Neuron (in vitro differentiated cells): ENCODE measurements at regions not wholly inside any gene's neighbourhood (a gene's known extent, or its start where the extent isn't known, plus 50 kb on each side); places are given as distances from the start of the nearest gene placed in this dataset.

Experiments used
- H2AFZ ChIP-seq: one replicate; pipeline ENCODE4 v1.6.1; 2013; ENCODE audit warnings: low read depth, mild to moderate bottlenecking, inconsistent platforms, low read length, moderate library complexity
- H3K27me3 ChIP-seq: one replicate; pipeline ENCODE4 v1.6.1; 2013; ENCODE audit warnings: low read length; ENCODE audit not compliant: insufficient read depth
- H3K36me3 ChIP-seq: one replicate; pipeline ENCODE4 v1.6.1; 2013; ENCODE audit warnings: low read length; ENCODE audit not compliant: insufficient read depth
- H3K4me1 ChIP-seq: one replicate; pipeline ENCODE4 v1.6.1; 2013; ENCODE audit warnings: low read length; ENCODE audit not compliant: insufficient read depth
- H3K4me3 ChIP-seq: 2 replicates; pipeline ENCODE4 v1.5.1; 2013; ENCODE audit warnings: mild to moderate bottlenecking, low read length, moderate library complexity
- H3K9me3 ChIP-seq: one replicate; pipeline ENCODE4 v1.6.1; 2013; ENCODE audit warnings: low read length

DNA sequence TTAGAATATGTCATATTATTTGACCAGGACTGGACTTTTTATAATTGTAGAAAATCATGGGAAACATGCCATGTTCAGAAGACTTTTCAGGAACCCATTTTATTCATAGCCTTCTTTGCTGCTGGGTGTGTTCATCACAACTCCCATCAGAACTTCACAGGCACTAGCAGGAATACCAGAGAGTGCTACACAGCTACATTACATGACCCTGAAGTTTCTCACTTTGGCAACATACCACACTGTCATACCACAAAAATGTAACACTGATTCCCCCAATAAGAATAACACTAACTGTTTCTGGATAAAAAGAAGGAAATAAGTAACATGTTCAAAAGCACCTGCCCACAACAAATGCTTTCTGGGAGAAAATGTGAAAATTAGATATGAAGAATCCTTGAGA lies 405.4 kb downstream of the CDH2 start:
- no peaks in the 10 kb centered on the region for H3K4me1 ChIP-seq
- no peaks in the 10 kb centered on the region for H3K9me3 ChIP-seq
- H3K27me3 ChIP-seq: no peaks in the 10 kb centered on the region
- H2AFZ ChIP-seq: no peak overlapping the region
- H3K4me3 ChIP-seq: no peak overlapping the region
- H3K36me3 ChIP-seq: no peaks in the 10 kb centered on the region

DNA sequence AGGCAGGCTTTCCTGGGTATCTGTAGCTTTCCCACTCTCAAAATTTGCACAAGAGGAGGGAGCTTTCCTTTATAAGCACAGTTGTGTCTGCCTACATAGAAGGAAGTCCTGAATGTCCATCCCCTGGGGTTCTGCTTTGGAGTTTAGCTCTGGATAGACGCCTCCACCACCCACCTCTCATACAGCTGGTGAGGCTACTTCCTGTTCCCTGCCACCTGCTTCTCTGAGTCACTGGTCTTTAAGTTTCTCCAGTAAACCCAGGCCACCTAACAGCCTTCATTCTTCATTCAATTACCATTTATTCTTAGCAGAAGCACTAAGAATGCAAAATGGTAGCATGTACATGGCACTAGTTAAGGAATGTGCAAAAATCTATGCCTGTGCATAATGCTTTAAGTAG lies 407.8 kb downstream of the CDH2 start:
- Histone ChIP-seq H3K36me3 (no peaks in the 10 kb centered on the region), H2AFZ (no peak overlapping the region), H3K27me3 (no peaks in the 10 kb centered on the region), H3K4me3 (no peak overlapping the region), H3K4me1 (no peaks in the 10 kb centered on the region), H3K9me3 (no peaks in the 10 kb centered on the region)

DNA sequence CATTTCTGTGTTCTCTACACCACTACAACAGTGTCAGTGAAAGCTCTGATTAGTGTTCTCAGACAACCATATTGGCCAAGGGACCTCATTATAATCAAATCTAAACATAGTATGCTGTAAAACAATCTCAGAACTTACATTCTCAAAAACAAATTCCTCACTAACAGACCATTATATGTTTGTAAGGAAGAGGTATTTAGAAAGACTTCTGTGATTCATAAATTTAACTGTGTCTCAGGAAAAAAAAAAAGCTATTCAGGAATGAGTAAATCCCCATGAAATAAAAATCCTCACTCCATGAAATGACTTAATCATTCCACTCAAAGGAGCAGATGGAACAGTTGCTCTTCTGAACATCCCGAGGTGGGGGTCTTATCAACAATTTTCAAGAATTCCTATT lies 413.0 kb downstream of the CDH2 start:
- no peaks in the 10 kb centered on the region for H3K36me3 ChIP-seq
- H3K27me3 ChIP-seq: no peaks in the 10 kb centered on the region
- H3K9me3 ChIP-seq: no peaks in the 10 kb centered on the region
- H2AFZ ChIP-seq: no peak overlapping the region
- H3K4me1 ChIP-seq: no peaks in the 10 kb centered on the region
- H3K4me3 ChIP-seq: no peak overlapping the region

DNA sequence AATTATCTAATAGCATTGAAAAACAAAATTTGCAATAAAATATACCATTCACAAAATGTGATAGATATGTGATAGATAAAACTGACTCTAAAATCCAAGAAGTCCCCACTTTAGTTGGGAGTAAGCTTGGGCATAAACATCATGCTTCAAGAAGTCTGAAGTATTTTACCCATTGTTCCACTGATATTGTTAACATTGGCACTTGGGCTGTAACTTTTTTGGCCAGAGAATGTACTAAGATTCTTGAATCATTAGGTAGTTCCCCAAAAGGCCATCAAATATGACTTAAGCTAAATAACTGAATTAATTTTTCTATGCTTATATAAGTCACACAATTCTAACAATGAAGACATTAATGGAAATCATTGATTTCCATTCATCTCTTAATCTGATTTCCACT lies 413.6 kb downstream of the CDH2 start:
- H2AFZ ChIP-seq: no peak overlapping the region
- H3K9me3 ChIP-seq: no peaks in the 10 kb centered on the region
- no peak overlapping the region for H3K4me3 ChIP-seq
- H3K27me3 ChIP-seq: no peaks in the 10 kb centered on the region
- no peaks in the 10 kb centered on the region for H3K36me3 ChIP-seq
- no peaks in the 10 kb centered on the region for H3K4me1 ChIP-seq

DNA sequence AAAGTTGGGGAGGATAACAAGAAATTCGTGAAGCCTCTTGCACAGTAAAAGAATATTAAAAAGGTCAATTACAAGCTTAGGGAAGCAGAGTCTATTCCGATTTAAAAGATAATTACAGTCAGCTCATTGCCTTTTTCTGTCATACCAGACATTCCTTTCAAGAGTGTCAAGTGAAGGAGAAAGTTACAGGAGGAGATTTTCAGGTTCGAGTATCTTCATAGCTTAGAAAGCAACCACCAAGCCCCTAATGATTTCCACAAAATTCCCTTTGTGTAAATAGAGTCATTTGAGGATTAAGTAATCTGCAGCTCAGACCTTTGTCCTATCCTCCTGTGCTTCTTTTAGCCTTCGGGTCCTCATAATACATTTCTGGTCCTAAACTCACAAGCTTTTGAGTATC lies 414.9 kb downstream of the CDH2 start:
- Histone ChIP-seq H3K4me1 (no peaks in the 10 kb centered on the region), H3K9me3 (no peaks in the 10 kb centered on the region), H3K4me3 (no peak overlapping the region), H3K36me3 (no peaks in the 10 kb centered on the region), H3K27me3 (no peaks in the 10 kb centered on the region), H2AFZ (no peak overlapping the region)

DNA sequence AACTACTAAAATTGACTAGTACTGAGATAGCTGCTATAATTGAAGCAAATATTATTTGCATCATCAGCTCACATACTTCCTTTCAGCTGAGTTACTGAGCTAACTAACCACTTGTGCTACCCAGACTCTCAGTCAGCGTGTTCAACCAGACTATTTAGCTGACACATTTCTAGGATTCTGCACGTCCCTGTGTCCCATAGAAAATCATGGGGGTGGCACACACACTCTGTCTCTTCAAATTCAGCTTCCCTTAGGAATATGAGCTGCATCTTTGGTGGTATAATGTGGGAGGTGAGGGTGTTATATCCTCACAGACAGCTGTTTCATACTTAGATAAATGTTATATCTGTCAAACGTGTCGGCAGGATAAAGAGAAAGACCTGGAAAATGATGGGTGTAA lies 424.0 kb downstream of the CDH2 start:
- no peaks in the 10 kb centered on the region for H3K9me3 ChIP-seq
- no peaks in the 10 kb centered on the region for H3K36me3 ChIP-seq
- peaks cover 14% of the 10 kb centered on the region for H3K4me1 ChIP-seq
- H3K27me3 ChIP-seq: no peaks in the 10 kb centered on the region
- H2AFZ ChIP-seq: no peak overlapping the region
- no peak overlapping the region for H3K4me3 ChIP-seq

DNA sequence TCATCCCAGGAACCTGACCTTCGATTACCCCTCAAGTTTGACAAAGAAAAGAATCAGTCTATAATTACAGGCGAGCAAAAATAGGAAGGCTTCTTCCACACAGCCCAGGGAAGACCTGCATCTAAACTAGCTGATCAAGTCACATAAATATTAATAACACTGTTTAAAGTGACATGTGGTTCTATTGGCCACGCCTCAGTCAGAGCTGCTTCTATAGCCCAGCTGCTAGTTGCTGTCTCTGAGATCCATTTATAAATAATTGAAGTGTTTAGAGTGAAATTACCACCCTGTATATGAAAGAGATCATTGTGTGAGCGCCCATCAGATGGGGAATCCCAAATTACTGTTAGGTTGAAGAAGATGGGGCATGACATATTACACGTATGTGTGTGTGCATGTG lies 426.0 kb downstream of the CDH2 start:
- H2AFZ ChIP-seq: no peak overlapping the region
- H3K36me3 ChIP-seq: no peaks in the 10 kb centered on the region
- no peak overlapping the region for H3K4me3 ChIP-seq
- H3K4me1 ChIP-seq: peaks cover 14% of the 10 kb centered on the region
- H3K9me3 ChIP-seq: no peaks in the 10 kb centered on the region
- H3K27me3 ChIP-seq: no peaks in the 10 kb centered on the region

DNA sequence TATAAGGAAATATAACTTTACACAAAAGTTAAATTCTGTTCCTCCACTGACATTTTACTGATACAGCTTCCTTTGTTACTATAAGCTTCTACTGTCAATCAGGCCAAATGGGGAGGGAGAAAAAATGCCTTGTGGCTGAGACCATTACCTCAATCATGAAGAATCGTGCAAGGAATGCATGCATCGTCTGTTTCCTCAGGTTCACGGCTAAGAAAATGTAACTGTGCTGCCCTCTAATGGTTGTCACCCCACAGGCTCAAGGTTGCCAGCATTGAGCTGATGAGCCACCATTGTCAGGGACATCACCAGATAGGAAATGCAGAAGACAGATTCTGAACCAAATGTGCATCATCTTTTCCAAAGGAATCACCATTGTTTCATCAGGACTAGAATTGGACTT lies 426.9 kb downstream of the CDH2 start:
- no peak overlapping the region for H2AFZ ChIP-seq
- H3K36me3 ChIP-seq: no peaks in the 10 kb centered on the region
- H3K4me3 ChIP-seq: no peak overlapping the region
- no peaks in the 10 kb centered on the region for H3K27me3 ChIP-seq
- no peaks in the 10 kb centered on the region for H3K9me3 ChIP-seq
- peaks cover 14% of the 10 kb centered on the region for H3K4me1 ChIP-seq

DNA sequence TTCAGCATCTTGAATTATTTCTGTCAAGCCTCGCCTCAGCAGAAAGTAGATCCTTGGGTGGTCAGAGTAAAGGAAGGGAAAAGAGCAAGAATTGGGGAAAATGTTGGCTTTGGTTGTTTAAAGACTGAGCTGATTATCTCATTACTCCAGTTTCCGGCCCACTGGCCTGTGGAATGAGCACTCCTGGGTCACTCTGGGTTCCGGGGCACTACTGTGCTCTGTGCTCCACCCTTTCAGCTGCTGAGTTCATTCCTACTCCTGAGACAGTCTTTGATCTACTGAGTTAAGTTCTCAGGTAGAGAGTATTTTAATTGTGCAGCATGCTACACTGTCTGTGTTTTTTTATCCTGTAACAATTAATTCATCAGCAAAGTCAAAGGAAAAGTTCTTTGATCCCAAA lies 427.7 kb downstream of the CDH2 start:
- Histone ChIP-seq H3K36me3 (no peaks in the 10 kb centered on the region), H3K4me3 (no peak overlapping the region)

DNA sequence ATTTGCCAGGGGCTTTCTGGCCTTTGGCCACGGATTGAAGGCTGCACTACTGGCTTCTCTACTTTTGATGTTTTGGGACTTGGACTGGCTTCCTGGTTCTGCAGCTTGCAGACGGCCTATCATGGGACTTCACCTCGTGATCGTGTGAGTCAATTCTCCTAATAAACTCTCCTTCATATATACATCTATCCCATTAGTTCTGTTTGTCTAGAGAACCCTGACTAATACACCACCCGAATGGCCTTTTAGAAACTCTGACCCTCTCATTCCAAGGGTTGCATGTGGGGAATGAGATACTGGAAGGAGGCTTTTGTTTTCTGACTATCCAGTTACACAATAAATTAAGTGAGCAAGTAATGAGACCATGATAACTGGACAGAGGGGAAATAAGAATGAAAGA lies 430.7 kb downstream of the CDH2 start:
- Histone ChIP-seq H3K4me1 (peaks cover 14% of the 10 kb centered on the region), H2AFZ (no peak overlapping the region), H3K36me3 (no peaks in the 10 kb centered on the region), H3K4me3 (no peak overlapping the region), H3K9me3 (no peaks in the 10 kb centered on the region), H3K27me3 (no peaks in the 10 kb centered on the region)

More for the DNA sequence above, 427.7 kb downstream of the CDH2 start:
- Histone ChIP-seq H2AFZ (no peak overlapping the region), H3K4me1 (peaks cover 14% of the 10 kb centered on the region), H3K9me3 (no peaks in the 10 kb centered on the region), H3K27me3 (no peaks in the 10 kb centered on the region)

DNA sequence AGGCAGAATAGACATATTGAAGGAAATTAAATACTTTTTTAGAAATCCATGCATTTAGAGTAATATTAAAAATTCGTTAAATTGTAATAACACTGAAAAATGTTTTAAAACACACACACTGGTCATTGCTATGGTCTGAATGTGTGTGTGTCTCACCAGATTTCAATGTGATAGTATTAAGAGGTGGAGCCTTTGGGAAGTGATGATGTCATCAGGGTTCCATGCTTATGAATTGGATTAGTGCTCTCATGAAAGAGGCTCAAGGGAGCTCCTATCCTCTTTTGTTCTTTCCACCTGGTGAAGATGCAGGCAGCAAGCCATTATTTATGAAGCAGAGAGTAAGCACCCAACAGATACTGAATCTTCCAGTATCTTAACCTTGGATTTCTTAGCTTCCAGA lies 441.8 kb downstream of the CDH2 start:
- no peaks in the 10 kb centered on the region for H3K27me3 ChIP-seq
- no peak overlapping the region for H3K4me3 ChIP-seq
- no peak overlapping the region for H2AFZ ChIP-seq
- H3K4me1 ChIP-seq: no peaks in the 10 kb centered on the region
- no peaks in the 10 kb centered on the region for H3K36me3 ChIP-seq
- no peaks in the 10 kb centered on the region for H3K9me3 ChIP-seq

DNA sequence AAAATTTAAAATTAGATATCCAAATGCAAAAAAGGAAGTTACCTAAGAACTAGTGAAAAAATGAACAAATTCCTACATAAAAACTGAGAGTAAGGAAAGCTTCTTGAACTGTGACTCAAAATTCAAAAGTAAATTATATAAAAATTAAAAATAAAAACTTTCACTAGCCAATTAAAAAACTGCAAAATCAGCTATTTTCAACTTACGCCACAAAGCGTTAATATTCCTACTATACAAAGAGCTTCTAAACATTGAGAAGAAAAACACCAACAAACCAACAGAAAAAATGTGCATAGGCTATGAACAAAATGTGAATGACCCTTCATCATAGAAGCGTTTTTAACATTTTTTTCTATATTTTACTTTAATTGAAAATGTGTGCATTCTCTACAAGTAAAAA lies 445.7 kb downstream of the CDH2 start:
- Histone ChIP-seq H3K27me3 (no peaks in the 10 kb centered on the region), H3K36me3 (no peaks in the 10 kb centered on the region), H3K4me1 (no peaks in the 10 kb centered on the region), H3K9me3 (peaks cover 8% of the 10 kb centered on the region), H2AFZ (no peak overlapping the region), H3K4me3 (no peak overlapping the region)

DNA sequence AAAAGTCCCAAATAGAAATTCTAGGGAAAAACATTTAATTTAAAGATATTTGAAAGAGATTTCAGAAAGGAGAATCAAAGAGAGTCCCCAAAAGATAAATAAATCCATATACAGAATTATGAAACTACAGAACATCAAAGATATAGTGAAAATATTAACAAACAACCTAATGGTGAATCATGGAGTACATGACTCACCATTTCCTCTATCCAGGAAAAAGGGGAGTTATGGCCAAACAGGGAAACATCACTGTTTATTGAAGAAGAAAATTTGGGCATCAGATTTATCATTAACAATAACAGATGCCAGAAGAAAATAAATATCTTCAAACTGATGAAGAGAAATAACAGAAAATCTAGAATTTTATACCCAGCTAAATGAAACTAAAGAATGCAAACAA lies 448.3 kb downstream of the CDH2 start:
- Histone ChIP-seq H3K36me3 (no peaks in the 10 kb centered on the region), H2AFZ (no peak overlapping the region)

DNA sequence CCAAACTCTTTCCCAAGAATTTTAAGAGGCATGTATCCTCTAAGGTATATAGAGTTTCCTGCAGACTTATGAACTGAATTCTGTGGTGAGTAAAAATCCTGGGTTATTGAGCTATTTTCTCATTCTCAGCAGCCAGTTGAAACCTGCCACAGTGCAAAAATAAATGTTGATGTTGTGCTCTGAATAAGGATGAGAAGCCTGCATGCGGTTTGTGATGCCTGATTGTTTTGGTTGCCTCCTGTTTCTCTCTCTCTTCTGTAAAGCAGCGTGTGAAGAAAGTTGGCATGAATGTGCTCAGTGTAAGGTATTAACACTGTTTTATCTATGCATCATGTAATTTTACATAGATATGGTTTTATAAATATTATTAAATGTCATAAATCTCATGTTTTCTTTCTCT lies 452.6 kb downstream of the CDH2 start:
- H3K4me1 ChIP-seq: peaks cover 8% of the 10 kb centered on the region
- H3K27me3 ChIP-seq: no peaks in the 10 kb centered on the region
- no peak overlapping the region for H3K4me3 ChIP-seq
- H2AFZ ChIP-seq: no peak overlapping the region
- no peaks in the 10 kb centered on the region for H3K36me3 ChIP-seq
- H3K9me3 ChIP-seq: peaks cover 11% of the 10 kb centered on the region

More for the DNA sequence above, 448.3 kb downstream of the CDH2 start:
- peaks cover 8% of the 10 kb centered on the region for H3K4me1 ChIP-seq
- peaks cover 11% of the 10 kb centered on the region for H3K9me3 ChIP-seq
- no peaks in the 10 kb centered on the region for H3K27me3 ChIP-seq
- H3K4me3 ChIP-seq: no peak overlapping the region
